D721Med (cell line): ENCODE measurements at regions not wholly inside any gene's neighbourhood (a gene's known extent, or its start where the extent isn't known, plus 50 kb on each side); places are given as distances from the start of the nearest gene placed in this dataset.

Source experiments
- DNase-seq: peaks from one replicate; pipeline ENCODE4 v3.0.0; 2011; ENCODE audit warnings: low spot score; ENCODE audit not compliant: insufficient read length
- FAIRE-seq: peaks from 2 replicates; lab custom pipeline; 2011; peaks lifted over from hg19 to GRCh38; lab: Jason Lieb, UNC
- TF ChIP-seq, protein P1 (sequence below): IDR thresholded peaks from 2 replicates; pipeline ENCODE4 v1.5.1; 2012; ENCODE audit warnings: mild to moderate bottlenecking, control low read depth; ENCODE audit not compliant: insufficient read depth; ENCODE audit errors: missing control alignments

DNA sequence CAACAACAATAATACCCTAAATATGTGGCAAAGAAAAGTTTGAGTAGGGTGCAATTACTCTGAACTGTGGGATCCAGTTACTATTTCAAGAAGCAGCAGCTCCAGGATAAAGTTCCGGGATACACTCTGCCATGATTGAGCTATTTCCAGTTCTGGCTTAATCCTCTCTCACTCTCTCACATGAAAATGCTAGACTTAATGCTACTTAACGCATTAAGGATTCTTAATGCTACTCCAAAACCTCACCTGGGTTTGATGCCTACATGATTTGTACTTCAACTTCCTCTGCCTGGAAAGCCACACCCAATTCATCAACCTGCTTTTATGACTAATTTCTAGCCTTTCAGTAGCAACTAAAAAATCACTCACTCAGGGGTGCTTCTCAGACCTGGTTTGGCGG, 151.1 kb upstream of the HNMT start:
- peak; percentile 95 for FAIRE-seq
- DNase-seq, result no peak
- TF ChIP-seq, protein P1, sequence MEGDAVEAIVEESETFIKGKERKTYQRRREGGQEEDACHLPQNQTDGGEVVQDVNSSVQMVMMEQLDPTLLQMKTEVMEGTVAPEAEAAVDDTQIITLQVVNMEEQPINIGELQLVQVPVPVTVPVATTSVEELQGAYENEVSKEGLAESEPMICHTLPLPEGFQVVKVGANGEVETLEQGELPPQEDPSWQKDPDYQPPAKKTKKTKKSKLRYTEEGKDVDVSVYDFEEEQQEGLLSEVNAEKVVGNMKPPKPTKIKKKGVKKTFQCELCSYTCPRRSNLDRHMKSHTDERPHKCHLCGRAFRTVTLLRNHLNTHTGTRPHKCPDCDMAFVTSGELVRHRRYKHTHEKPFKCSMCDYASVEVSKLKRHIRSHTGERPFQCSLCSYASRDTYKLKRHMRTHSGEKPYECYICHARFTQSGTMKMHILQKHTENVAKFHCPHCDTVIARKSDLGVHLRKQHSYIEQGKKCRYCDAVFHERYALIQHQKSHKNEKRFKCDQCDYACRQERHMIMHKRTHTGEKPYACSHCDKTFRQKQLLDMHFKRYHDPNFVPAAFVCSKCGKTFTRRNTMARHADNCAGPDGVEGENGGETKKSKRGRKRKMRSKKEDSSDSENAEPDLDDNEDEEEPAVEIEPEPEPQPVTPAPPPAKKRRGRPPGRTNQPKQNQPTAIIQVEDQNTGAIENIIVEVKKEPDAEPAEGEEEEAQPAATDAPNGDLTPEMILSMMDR, result no peak

DNA sequence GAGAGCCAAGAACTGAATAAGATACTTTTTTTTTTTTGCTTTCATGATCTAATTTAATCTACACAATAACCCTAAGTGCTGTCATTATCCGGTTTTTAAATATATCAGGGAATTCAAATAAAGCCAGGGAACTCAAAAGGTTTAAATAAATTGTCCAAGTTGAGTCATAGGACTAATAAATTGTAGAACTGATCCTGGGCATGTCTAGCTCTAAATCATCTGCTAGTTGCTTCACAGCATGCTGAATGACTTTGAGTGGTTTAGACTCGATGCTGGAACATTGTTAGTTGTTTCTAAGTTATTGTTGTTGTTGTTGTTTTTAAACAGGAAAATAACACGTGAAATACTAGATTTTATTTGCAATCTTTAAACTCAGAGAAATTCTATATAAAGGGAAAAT, 147.2 kb upstream of the HNMT start:
- DNase-seq (no peak), FAIRE-seq (no peak)
- TF ChIP-seq, protein P1, result no peak

DNA sequence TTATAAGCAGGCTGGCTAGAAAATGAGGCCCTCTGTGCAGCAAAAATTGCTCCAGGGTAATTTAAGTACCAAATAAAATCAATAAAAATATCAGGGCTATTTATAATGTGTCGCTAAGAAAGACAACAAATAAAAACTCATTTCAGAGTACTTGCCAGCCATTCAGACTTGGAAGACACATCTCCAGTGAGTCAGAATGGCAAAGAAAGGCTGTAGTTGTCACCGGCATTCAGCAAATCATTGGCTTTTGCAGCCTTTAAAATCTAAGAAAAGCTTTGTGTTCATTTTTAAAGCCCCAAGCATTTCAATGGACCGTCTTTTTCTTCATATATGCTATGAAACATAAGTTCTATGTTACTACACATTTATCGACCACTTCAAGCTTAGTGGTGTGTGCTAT, 141.1 kb upstream of the HNMT start:
- DNase-seq (no peak), FAIRE-seq (no peak)
- TF ChIP-seq, protein P1, result no peak

DNA sequence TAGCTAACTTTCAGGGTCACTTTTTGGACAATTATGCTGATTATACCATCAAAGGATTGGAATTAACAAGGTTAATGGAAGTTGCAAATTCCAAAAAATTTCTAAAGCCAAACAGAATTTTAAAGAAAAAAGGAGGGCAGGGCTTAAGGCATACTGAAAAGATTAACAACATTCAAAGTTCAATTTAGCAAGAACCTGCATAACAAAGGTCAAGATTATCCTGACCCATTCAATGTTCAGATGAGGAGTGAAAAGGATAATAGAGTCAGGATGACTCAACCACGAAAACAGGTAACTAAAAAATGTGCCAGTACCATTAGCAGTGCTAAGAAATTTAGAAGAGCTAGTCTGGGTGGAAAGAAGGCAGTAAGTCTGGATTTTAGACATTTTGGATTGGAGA, 139.8 kb upstream of the HNMT start:
- DNase-seq, result no peak
- no peak for FAIRE-seq
- TF ChIP-seq, protein P1, result no peak

DNA sequence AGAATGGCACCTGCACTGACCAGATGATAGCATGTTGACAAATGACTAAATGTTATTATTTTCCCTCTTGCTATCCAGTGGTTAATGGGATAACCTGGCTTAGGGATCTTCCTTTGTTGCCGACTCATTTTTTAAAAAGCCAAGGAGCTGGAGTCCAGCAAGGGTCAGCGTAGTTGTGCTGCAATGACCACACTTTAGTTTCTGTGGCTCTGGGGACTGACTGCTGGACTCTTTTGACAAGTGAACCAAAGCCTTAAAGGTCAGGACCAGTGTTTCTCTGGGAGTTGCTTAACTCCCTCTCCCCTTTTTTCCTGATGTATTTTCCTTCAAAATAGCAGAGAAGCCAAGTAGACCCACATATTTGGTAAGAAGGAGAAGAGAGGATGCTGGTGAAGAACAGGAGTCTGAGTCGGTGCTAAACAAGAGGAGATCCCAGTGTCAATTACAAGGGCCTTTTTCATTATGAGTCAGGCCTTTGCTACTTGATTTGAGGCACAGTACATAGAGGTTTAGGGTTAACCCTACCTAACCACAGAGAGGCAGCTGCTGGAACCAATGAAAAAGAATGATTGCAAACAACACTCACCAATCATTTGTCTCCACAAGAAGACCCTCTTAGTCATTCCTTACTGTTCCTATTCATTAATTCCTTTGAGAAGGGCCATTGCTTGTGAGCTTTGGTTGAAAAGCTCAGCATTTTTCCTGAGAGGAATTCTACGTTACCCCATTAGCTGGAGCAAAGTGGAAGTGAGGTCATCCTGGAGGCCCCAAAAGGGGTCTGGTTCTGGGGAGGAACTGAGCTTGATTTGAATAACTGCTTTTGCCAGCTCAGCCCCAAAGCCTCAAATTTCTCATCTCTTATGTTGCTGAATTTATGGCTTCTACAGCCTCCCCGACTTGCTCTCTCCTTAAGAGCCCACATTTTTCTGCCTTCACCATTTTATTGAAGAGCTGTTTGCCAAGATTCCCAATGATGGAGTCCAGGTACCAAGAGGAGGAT, 137.6 kb upstream of the HNMT start:
- TF ChIP-seq, protein P1, result no peak
- DNase-seq, result no peak
- FAIRE-seq, result no peak

DNA sequence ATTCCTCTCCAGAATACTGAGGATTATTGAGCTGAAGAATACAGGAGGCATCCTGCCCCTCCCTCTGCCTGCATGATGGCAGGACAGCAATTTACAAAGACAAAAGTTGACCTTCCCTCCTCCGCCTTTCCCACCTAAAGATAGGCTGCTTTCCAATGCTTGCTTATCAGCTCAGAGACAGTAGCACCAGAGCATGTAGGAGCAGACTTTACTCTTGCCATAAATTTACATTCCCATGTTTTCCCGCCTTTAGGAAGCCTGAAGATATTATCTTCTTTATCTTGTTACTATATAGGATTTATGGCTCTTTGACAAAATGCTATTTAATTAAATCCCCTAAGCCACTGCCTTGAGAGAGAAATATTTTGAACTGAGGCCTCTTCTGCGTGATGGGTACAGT, 135.6 kb upstream of the HNMT start:
- no peak for FAIRE-seq
- no peak for DNase-seq
- TF ChIP-seq, protein P1, result no peak

DNA sequence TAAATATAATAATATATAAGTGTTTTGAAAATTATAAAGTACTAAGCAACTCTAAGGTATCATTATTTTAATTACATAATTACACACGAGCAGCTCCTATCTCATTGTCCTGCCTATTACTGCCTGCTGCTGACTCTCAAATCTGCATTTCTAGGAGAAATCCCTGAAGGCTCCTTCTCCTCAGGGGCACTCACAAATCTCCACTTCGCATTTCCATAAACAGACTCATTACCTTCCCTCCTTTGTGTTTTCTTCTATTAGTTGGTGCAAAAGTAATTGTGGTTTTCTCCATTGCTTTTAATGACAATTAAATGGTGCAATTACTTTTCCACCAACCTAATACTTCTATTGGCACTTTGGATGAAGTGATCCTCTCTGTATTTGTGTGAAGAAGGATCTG, 135.0 kb upstream of the HNMT start:
- DNase-seq (no peak), FAIRE-seq (no peak)
- TF ChIP-seq, protein P1, result no peak
